NCI-H774 (cell line): ENCODE measurements at regions not wholly inside any gene's neighbourhood (a gene's known extent, or its start where the extent isn't known, plus 50 kb on each side); places are given as distances from the start of the nearest gene placed in this dataset.

Source experiments
- DNase-seq: peaks from one replicate; lab custom pipeline; 2025; lab: John Stamatoyannopoulos, UW

DNA sequence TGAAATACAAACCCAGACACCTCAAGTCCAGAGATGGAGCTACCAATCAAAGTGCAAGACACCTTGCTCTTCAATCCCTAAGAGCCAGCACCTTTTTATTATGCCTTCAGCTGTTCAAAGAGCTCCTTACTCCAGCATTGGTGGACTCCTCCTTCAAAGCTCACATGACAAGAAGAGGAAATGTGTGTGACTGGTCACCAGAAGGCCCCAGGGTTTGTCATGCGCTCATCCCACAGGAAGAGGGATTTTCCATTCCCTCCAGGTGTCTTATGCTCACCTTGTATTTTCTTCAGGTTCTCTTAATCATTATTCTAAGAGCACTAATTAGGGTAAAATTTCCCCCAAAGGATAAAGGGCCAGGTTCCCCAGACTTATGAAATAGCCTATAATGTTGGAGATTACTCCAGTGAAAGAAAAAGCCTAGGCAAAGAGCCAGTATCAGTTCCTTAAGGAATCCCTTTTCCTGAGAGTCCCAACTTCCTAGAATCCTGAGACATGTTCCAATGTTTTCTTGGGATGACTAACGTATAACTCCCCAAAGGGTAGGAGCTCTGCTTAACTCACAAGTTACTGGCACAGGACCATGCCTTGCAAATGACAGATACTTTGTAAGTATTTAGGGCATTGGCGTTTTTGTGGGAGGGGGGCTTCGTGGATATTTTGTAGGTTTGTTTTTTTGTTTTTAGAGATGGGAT, 56.9 kb upstream of the SOX9 start:
- DNase-seq, result no peak

DNA sequence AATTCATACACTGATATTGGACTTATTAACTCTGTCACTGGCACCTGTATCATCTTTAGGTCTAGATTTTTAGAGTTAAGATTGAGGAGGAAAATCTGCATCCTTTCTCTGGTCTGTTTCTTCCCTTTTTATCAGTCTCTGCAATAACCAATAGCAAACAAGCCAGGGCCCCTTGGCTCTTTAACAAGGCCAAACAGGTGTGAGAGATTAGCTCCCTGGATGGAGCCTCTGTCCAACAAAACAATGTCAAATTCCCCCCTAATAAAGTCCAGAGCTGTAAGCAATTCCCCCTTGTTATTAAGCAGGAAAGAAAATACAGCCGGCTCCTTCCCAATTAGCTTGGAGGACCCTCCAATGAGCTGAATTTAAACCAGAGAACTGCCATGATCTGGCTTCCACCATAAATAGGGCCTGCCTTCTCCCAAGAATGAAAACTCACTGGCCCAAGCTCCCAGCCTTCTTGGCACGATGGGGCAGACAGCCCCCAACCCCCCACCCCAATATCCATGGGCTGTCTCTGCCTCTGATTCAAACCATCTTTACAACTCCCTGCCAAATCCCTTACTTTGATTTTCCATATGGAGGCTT, 56.1 kb upstream of the SOX9 start:
- no peak for DNase-seq

DNA sequence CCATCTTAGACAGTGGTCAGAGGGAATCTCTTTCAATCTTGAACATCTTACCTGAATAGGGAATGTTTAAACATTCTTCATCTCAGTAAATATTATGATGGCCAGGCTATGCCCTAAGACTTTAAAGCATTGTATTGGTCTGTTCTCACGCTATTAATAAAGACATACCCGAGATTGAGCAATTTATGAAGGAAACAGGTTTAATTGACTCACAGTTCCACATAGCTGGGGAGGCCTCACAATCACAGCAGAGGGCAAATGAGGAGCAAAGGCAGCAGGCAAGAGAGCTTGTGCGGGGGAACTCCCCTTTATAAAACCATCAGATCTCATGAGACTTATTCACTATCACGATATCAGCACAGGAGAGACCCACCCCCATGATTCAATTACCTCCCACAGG, 55.3 kb upstream of the SOX9 start:
- no peak for DNase-seq

DNA sequence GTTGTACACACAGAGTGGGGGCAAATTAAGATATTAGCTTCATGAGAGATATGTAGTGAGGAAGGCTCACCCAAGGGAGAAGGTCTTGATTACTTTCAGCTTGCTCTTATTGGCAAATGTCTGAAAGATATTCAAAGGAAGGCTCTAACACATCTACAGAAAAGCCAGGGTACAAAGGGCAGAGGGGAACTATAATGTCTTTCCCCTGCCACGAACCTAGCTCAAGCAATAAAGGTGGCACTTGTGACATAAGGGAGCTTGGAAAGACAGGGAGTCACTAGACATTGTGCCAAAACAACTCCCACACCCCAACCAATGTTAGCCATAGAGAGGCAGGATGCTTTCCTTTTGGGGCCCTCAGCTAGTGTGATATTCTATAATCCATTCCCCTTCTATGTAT, 52.2 kb upstream of the SOX9 start:
- DNase-seq, result no peak

DNA sequence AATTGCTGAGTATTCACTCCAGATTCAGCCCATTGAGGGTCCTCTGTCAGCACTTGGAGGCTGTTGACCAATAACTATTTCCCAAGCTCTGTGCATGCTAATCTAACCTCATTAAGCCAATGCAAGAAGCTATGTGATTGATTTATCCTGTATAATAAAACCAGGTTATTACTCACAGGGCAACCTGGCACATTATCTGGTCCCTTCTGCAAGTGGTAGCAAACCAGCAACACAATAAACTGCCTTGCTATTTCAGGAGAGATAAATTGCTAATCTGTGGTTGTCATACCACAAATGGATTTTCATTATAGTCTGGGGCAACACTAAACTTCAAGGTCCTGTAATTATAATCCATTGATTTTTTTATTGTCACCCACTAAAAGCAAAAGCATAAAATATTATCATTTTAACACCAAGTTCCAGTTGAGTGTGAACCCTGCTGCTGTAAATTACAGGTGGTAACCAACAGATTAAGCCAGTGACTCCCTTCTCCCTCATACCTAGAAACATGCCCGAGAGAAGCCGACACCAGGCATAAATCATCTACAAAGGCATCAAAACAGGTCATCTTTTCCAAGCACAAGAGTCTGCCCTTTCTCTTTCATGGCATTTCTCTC, 51.1 kb upstream of the SOX9 start:
- no peak for DNase-seq
